A673 (cell line): ENCODE measurements at regions not wholly inside any gene's neighbourhood (a gene's known extent, or its start where the extent isn't known, plus 50 kb on each side); places are given as distances from the start of the nearest gene placed in this dataset.
"Not testable (repeated sequence)": the region's sequence is repeated elsewhere in the genome, so short reads cannot be mapped to it uniquely, and the experiment has no call there.

Experiments used
- BruUV-seq: library from RNA; stranded (reverse); fragments of 400-500 nt; replicated peaks from 2 replicates; lab custom pipeline; 2021; lab: Mats Ljungman, UMichigan
- CTCF ChIA-PET: fragments of 300-600 bp; sonication (Branson Sonifier 250); formaldehyde crosslinking; loops from one replicate; lab custom pipeline; 2022; ENCODE audit warnings: antibody characterized with exemption; lab: Charles Lee
- POLR2A ChIA-PET: fragments of 300-600 bp; sonication (Branson Sonifier 250); formaldehyde crosslinking; loops from one replicate; lab custom pipeline; 2022; ENCODE audit warnings: antibody characterized with exemption; ENCODE audit not compliant: low non-redundant PET; lab: Charles Lee
- DNase-seq: peaks from one replicate; pipeline ENCODE4 v3.0.0-alpha.2; 2015; ENCODE audit warnings: low spot score
- H3K27ac ChIP-seq: fragments of 200-600 bp; sonication (generic); 2 replicates; pipeline ENCODE4 v1.5.1; 2016; ENCODE audit warnings: mixed run types, low read depth, mild to moderate bottlenecking, mixed read lengths, antibody characterized with exemption, low read length; ENCODE audit not compliant: poor library complexity, severe bottlenecking
- H3K27me3 ChIP-seq: fragments of 200-600 bp; sonication (generic); replicated peaks from 2 replicates; pipeline ENCODE4 v1.6.1; 2017; ENCODE audit warnings: mixed run types, low read depth, mild to moderate bottlenecking, mixed read lengths, antibody characterized with exemption, low read length; ENCODE audit not compliant: insufficient read depth, poor library complexity
- H3K36me3 ChIP-seq: fragments of 200-600 bp; sonication (generic); 2 replicates; pipeline ENCODE4 v1.6.1; 2016; ENCODE audit warnings: mixed run types, mild to moderate bottlenecking, mixed read lengths, antibody characterized with exemption, low read length; ENCODE audit not compliant: insufficient read depth, poor library complexity, severe bottlenecking
- H3K4me1 ChIP-seq: fragments of 200-600 bp; sonication (generic); 2 replicates; pipeline ENCODE4 v1.6.1; 2017; ENCODE audit warnings: mixed run types, mild to moderate bottlenecking, mixed read lengths, antibody characterized with exemption, low read length; ENCODE audit not compliant: insufficient read depth, poor library complexity, severe bottlenecking
- H3K4me3 ChIP-seq: fragments of 200-600 bp; sonication (generic); 2 replicates; pipeline ENCODE4 v1.5.1; 2016; ENCODE audit warnings: low read depth, mixed run types, mild to moderate bottlenecking, mixed read lengths, low read length; ENCODE audit not compliant: poor library complexity, severe bottlenecking
- H3K9me3 ChIP-seq: fragments of 200-600 bp; sonication (generic); 2 replicates; pipeline ENCODE4 v1.6.1; 2016; ENCODE audit warnings: mixed run types, low read depth, mild to moderate bottlenecking, mixed read lengths, antibody characterized with exemption, low read length; ENCODE audit not compliant: poor library complexity, severe bottlenecking
- CTCF ChIP-seq: fragments of 300-800, 200-600 bp; sonication (generic); conservative IDR thresholded peaks from 2 replicates; pipeline ENCODE4 v1.5.1; 2017; ENCODE audit warnings: low read depth, mild to moderate bottlenecking, antibody characterized with exemption, low read length, moderate library complexity, mixed read lengths
- EZH2 ChIP-seq: fragments of 200-600 bp; sonication (generic); IDR thresholded peaks from 2 replicates; pipeline ENCODE4 v1.6.1; 2017; ENCODE audit warnings: borderline replicate concordance, low read depth, mild to moderate bottlenecking, mixed read lengths, antibody characterized with exemption, low read length; ENCODE audit not compliant: poor library complexity, severe bottlenecking
- intact Hi-C: fragments of 100-400 bp; cut with micrococcal nuclease; formaldehyde crosslinking; loops from one replicate; pipeline ENCODE4 v1.10.0; 2022; ENCODE audit not compliant: unreplicated experiment

- no peaks in the 10 kb centered on the region for H3K36me3 ChIP-seq
- ChIA-PET CTCF (no interaction called here), POLR2A (no interaction called here)
- DNase-seq, result no peak
- intact Hi-C loops, result no loop called here
- no peak overlapping the region for H3K27ac ChIP-seq
- TF ChIP-seq CTCF (no peak), EZH2 (no peak)
- H3K4me1 ChIP-seq, result no peaks in the 10 kb centered on the region
- no peak overlapping the region for H3K4me3 ChIP-seq
- H3K27me3 ChIP-seq, result no peaks in the 10 kb centered on the region
- no peaks in the 10 kb centered on the region for H3K9me3 ChIP-seq
- no TSS peak for BruUV-seq
Measured at GRCh38 chr3:159378396-159379194, 576.7 kb downstream of the MFSD1 start.

- no peaks in the 10 kb centered on the region for H3K9me3 ChIP-seq
- no peaks in the 10 kb centered on the region for H3K4me1 ChIP-seq
- no peaks in the 10 kb centered on the region for H3K27me3 ChIP-seq
- no peak overlapping the region for H3K4me3 ChIP-seq
- H3K36me3 ChIP-seq, result no peaks in the 10 kb centered on the region
- ChIA-PET CTCF (no interaction called here), POLR2A (no interaction called here)
- no peak for DNase-seq
- TF ChIP-seq CTCF (no peak), EZH2 (no peak)
- H3K27ac ChIP-seq, result no peak overlapping the region
- intact Hi-C loops, result no loop called here
- no TSS peak for BruUV-seq
Measured at GRCh38 chr3:159380891-159381290, 579.0 kb downstream of the MFSD1 start.

GRCh38 chr3:159390656-159391212, 588.9 kb downstream of the MFSD1 start:
- ChIA-PET POLR2A (no interaction called here), CTCF (no interaction called here)
- intact Hi-C loops, result no loop called here
- Histone ChIP-seq H3K27me3 (no peaks in the 10 kb centered on the region), H3K9me3 (no peaks in the 10 kb centered on the region), H3K27ac (no peak overlapping the region), H3K4me1 (no peaks in the 10 kb centered on the region), H3K4me3 (no peak overlapping the region), H3K36me3 (no peaks in the 10 kb centered on the region)
- no TSS peak for BruUV-seq
- no peak for TF ChIP-seq CTCF
- DNase-seq, result no peak

GRCh38 chr3:159397683-159398082, 591.0 kb upstream of the IL12A start:
- H3K27ac ChIP-seq, H3K4me1 ChIP-seq, H3K27me3 ChIP-seq, H3K9me3 ChIP-seq, POLR2A ChIA-PET, H3K36me3 ChIP-seq, intact Hi-C loops, DNase-seq, CTCF ChIA-PET, H3K4me3 ChIP-seq, BruUV-seq: not testable (repeated sequence)
